CD4-positive, alpha-beta T cell treated with Interleukin-4 for 1 hour (primary cell): ENCODE measurements at regions not wholly inside any gene's neighbourhood (a gene's known extent, or its start where the extent isn't known, plus 50 kb on each side); places are given as distances from the start of the nearest gene placed in this dataset.
"Not testable (repeated sequence)": the region's sequence is repeated elsewhere in the genome, so short reads cannot be mapped to it uniquely, and the experiment has no call there.

ENCODE experiments used
- DNase-seq, 2 donors: peaks; one replicate each; pipeline ENCODE4 v3.0.0-alpha.2; 2020 to 2022

- DNase-seq: no peak
These were observed 246.2 kb upstream of the SEMA3C start for GRCh38 chr7:81165070-81165469.

GRCh38 chr7:81162771-81163525 lies 244.1 kb upstream of the SEMA3C start:
- DNase-seq: no peak

- no peak for DNase-seq
These were observed 243.4 kb upstream of the SEMA3C start for GRCh38 chr7:81162234-81162633.

DNA sequence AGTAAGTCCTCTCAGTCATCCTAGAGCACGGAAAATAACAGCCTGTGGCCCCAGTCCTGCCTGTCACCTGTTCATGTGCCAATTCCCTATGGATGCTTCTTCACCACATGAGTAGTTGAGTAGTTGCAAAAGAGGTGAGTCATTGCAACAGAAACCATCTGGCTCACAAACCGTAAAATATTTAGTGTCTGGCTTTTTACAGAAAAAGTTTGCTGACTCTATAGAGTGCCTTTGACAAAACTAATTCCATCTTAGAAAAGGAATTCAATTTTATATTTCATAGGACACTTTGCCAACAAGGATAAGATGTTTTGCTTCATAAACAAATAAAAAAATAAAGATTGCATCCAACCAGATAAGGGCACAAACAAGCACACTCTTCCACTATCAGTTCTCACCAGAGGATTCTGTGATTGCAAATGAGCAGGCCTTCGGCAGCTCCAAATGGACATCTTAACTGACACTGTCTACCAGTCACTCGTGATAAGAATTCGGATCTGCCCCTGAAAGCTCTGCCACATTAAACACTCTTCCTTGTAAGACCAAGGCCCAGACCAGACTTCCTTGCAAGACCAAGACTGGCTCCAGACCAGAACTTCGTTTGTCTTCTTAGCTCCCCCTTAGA lies 242.7 kb upstream of the SEMA3C start:
- no peak for DNase-seq

- DNase-seq: no peak
These were observed 240.6 kb upstream of the SEMA3C start for GRCh38 chr7:81159402-81159801.

DNA sequence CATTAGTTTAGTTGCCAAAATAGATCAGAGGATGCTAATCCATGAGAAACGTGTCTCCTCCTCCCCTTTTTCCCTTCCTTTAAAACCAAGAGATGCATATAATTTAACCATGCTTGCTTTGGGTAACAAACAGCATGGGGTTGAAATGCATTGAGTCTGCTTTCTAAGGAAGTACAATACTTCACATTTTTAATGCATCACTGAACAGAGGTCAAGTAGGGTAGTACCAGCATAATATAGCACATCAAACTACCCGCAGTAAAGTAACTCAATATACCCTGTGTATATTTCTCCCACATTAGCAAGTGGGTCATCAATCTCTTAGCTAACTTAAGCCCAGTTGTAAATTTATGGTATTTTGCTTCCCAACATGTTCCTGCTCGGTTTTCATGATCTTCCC lies 239.3 kb upstream of the SEMA3C start:
- no peak for DNase-seq

- DNase-seq: no peak
These were observed 237.0 kb upstream of the SEMA3C start for GRCh38 chr7:81155654-81156373.

- DNase-seq: no peak
These were observed 235.7 kb upstream of the SEMA3C start for GRCh38 chr7:81154565-81154964.

GRCh38 chr7:81152925-81153324 lies 234.1 kb upstream of the SEMA3C start:
- not testable (repeated sequence) for DNase-seq

DNA sequence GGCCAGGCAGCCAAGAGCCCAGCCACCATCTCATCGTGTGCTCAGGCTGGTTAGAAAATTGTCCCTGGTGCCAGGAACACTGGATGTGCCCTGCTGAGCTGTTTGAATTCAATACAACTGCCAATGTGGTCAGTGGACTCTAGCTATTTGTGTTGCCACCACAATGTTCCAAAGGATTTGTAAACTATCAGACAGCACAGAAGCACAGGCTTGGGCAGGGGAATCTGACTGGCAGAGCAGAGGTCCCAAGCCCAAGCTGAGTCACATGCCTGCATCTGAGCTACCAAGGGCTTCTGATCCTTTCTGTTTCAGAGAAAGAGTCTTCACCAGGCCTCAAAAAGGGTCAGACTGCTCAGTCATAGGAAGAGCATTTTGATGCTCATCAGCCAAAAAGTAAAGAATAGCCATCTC lies 232.1 kb upstream of the SEMA3C start:
- no peak for DNase-seq

DNA sequence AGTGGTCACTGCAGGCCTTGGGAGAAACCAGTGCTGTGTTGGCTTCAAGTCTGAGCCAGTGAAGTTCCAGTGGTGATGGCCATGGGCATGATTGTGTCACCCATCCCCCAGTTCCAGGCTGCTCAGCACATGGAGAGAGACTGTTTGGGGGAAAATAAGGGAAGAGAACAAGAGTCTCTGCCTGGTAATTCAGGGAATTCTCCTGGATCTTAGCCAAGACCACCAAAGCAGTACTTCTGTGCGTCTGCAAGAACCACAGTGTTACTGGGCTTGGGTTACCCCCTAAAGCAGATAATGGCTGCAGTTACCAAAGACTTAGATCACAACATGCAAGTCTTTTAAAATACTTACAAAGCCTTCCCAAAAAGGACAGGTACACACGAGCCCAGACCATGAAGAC lies 225.0 kb upstream of the SEMA3C start:
- DNase-seq: no peak

GRCh38 chr7:81141257-81142205 lies 222.7 kb upstream of the SEMA3C start:
- DNase-seq: not testable (repeated sequence)

- DNase-seq: no peak
These were observed 221.9 kb upstream of the SEMA3C start for GRCh38 chr7:81140775-81141174.

- no peak for DNase-seq
These were observed 221.4 kb upstream of the SEMA3C start for GRCh38 chr7:81140252-81140651.

GRCh38 chr7:81138870-81139269 lies 220.0 kb upstream of the SEMA3C start:
- no peak for DNase-seq

- no peak for DNase-seq
These were observed 216.5 kb upstream of the SEMA3C start for GRCh38 chr7:81135324-81135723.

DNA sequence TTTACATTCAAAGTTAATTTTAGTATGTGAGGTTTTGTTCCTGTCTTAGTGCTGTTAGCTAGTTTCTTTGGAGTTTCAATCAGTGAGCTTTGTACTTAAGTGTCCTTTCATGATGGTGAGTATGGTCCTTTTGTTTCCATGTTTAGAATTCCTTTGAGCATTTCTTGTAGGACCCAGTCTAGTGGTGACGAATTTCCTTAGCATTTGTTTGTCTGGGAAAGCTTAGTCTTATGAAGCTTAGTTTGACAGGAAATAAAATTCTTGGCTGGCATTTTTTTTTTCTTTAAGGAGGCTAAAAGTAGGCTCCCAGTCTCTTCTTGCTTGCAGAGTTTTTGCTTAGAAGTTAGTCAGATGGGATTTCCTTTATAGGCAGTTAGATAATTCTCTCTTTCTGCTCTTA lies 209.2 kb upstream of the SEMA3C start:
- DNase-seq: no peak

DNA sequence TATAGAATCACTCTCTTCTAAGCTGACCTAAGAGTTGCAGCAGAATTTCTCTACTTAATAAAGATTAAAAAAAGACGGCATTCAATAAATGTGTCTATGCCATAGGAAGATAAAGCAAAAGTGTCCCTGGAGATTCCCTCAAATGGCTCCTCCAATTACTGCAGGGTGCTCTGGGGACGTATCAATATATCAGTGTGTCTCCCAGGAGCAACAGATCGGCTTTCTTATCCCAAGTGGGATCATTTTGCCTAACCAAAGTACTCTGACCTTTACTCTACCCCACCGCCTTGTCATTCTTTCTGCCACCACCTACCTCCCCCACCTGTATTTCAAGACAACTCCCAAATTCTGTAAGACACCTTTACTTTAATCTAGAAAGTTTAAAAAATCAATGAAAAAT lies 202.0 kb upstream of the SEMA3C start:
- no peak for DNase-seq

- DNase-seq: no peak
These were observed 201.3 kb upstream of the SEMA3C start for GRCh38 chr7:81120111-81120510.

- no peak for DNase-seq
These were observed 195.8 kb upstream of the SEMA3C start for GRCh38 chr7:81114633-81115032.

- DNase-seq: no peak
These were observed 193.9 kb upstream of the SEMA3C start for GRCh38 chr7:81112731-81113130.

- DNase-seq: no peak
These were observed 193.1 kb upstream of the SEMA3C start for GRCh38 chr7:81111781-81112540.
